Stomach (tissue), 4 donors: ENCODE measurements at regions not wholly inside any gene's neighbourhood (a gene's known extent, or its start where the extent isn't known, plus 50 kb on each side); places are given as distances from the start of the nearest gene placed in this dataset.

ENCODE experiments used
- EP300 ChIP-seq: sonication (generic); formaldehyde crosslinking; IDR thresholded peaks from one replicate; pipeline ENCODE4 v1.6.1; 2017; ENCODE audit warnings: antibody characterized with exemption
- POLR2A ChIP-seq, 4 donors: fragments of 450-650 bp; IDR thresholded peaks; one replicate each; pipeline ENCODE4 v1.6.1; 2016; ENCODE audit warnings: antibody characterized with exemption in 4 of 4, control low read depth in 2 of 4, mild to moderate bottlenecking in 1 of 4, moderate library complexity in 1 of 4
- POLR2AphosphoS5 ChIP-seq, 3 donors: sonication (generic); formaldehyde crosslinking; IDR thresholded peaks; one replicate each; pipeline ENCODE4 v1.6.1; 2016; ENCODE audit warnings: antibody characterized with exemption in 3 of 3
- TF ChIP-seq, protein P1 (sequence below), 7 experiments: fragments of 450-650 bp in 4 of 7; fragments of 200-600 bp in 3 of 7; sonication (generic) in 3 of 7; IDR thresholded peaks; one replicate each; pipeline ENCODE4 v1.5.1; 2016 to 2019; ENCODE audit warnings: antibody characterized with exemption in 7 of 7, control low read depth in 2 of 7, mild to moderate bottlenecking in 1 of 7

- TF ChIP-seq, protein P1, sequence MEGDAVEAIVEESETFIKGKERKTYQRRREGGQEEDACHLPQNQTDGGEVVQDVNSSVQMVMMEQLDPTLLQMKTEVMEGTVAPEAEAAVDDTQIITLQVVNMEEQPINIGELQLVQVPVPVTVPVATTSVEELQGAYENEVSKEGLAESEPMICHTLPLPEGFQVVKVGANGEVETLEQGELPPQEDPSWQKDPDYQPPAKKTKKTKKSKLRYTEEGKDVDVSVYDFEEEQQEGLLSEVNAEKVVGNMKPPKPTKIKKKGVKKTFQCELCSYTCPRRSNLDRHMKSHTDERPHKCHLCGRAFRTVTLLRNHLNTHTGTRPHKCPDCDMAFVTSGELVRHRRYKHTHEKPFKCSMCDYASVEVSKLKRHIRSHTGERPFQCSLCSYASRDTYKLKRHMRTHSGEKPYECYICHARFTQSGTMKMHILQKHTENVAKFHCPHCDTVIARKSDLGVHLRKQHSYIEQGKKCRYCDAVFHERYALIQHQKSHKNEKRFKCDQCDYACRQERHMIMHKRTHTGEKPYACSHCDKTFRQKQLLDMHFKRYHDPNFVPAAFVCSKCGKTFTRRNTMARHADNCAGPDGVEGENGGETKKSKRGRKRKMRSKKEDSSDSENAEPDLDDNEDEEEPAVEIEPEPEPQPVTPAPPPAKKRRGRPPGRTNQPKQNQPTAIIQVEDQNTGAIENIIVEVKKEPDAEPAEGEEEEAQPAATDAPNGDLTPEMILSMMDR (IDR thresholded peaks at IDR 0.05): no peak
- TF ChIP-seq EP300: no peak
- no peak for TF ChIP-seq POLR2A (IDR thresholded peaks at IDR 0.05)
- TF ChIP-seq POLR2AphosphoS5 (IDR thresholded peaks at IDR 0.05): no peak
These were observed 62.0 kb upstream of the AMZ2 start for GRCh38 chr17:68185820-68186219.
